ENCODE measurements at regions not wholly inside any gene's neighbourhood (a gene's known extent, or its start where the extent isn't known, plus 50 kb on each side); places are given as distances from the start of the nearest gene placed in this dataset.

DNA sequence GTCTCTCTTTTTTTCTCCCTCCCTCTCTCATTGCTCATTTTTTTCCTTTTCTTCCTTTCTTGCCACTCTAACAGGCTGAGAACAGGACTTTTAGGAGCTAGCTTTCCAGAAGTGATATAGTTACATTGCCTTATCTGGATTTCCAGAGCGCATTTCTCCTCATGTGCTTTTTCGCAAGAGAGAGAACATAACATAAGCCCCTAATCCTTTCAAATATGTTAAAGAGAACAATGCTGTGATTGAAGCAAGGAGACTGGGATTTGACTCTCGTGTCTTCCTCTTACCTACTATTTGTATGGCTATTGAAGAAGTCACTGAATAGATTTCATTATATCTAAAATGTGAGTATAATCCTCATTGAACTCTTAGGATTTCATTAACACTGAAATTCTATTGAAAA is 101.2 kb upstream of the PRPS1L1 start:
- TF ChIP-seq EZH2 (IDR thresholded peaks at IDR 0.05), result no peak
- TF ChIP-seq, protein P1, sequence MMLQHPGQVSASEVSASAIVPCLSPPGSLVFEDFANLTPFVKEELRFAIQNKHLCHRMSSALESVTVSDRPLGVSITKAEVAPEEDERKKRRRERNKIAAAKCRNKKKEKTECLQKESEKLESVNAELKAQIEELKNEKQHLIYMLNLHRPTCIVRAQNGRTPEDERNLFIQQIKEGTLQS (IDR thresholded peaks at IDR 0.05), result no peak
